ENCODE measurements at regions not wholly inside any gene's neighbourhood (a gene's known extent, or its start where the extent isn't known, plus 50 kb on each side); places are given as distances from the start of the nearest gene placed in this dataset.

DNA sequence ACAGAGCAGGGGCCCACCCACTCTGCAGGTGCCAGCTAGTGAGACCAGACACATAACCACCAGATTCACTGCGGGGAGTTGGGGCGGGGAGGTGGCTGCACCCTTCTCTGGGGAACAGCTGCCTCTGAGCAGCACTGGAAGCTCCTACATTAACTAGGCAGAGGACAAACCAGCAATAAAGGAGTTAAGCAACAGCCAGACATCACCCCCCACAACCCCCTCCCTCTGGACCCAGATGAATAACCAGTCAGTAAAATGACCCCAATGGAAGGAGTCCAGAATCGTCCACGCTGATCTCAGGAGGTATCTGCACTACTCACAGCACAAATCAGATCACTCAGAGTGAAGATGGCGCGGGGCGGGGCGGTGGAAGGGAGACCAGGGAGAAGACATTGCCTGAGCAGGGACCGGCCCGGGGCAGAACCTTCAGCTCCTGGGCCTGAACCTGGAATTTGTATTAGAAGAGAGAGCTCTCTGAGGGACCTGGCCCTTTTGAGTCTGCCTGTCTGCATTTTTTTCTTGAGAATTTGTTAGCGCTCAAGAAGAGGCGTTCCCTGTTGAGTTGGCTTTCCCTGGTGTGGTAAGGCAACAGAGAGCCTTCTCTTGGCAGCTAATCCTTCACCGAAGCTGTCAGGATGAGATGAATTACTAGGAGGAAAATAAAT, 125.5 kb upstream of the NCAM1 start:
- no peak for DNase-seq

DNA sequence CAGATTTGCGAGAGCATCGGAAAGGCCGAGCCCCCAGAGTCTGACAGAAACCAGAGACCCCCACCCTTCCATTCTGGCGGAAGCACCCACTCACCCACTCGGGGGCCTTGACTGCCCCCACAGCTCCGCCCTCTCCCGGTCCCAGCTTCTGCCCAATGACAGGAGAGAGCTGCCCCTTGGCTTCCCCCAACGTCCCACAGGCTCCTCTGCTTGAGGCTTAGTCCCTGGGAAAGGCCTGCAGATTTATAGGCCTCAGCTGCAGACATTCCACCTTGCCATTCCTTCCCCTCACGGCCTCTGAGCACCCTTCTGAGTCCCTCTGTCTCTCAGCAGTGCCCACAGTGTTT, 125.0 kb upstream of the NCAM1 start:
- no peak for DNase-seq

DNA sequence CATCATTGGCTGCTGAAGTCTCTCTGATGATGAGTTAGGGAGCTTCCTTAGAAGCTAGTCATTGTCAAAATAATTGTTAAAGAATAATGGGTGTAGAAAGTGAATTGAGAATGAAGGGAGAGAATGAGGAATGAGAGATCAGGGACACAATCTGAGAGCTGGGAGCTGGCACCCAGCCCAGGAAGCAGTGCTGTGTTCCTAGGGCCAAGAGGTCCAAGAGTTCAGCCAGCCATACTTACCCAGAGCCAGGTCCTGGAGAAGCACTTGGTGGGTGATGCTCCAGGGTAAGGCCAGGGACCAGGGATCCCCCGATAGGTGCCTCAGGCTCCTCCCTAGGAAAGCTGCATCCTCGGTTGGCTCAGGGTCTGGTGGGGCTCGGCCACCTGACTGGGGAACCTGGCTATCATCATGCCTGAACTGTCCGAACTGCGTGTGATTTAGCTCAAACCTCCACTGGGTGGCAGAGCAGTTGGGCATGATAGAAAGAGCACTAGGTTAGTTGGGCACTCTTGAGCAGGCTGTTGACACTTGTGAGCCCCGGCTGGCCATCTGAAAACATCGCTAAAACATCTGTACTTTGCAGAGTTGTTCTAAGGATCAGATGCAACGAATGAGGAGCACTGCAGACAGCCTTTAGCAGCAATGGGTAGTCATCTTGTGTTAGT, 123.9 kb upstream of the NCAM1 start:
- no peak for DNase-seq

DNA sequence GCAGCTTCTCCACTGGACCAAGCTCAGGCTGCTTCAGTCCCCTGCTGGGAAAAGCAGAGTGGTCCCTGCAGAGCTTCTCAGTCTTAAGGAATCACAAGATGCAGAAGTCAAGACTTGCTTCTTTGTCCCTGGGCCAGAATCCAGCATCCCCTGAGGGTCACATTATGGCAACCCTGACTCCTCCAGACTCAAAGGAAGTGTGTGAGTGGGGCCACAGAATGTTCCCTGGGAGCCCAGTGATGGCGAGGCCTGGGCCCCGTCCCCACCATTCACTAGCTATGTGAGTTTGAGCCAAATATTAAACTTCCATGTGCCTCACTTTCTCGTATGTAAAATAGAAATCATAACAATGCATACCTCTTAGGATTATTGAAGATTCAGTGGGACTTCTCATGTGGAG, 122.2 kb upstream of the NCAM1 start:
- no peak for DNase-seq

DNA sequence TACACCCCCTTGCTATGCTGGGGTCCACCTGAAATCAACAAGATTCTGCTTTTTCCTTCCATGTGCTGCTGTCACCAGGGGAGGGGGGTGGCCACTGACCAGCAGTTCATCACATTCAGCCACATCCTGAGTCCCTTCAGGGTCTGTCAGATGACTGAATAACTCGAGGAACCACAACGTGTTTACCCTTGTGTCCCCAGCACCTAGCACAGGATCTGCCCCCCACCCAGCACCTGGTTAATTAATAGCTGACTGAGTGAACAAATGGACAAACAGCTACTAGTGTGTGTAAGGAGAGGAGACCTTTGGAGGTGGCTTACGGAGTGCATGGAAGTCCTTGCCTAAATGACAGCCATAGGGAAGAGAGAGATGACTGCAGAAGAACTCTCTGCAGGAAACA, 119.5 kb upstream of the NCAM1 start:
- DNase-seq: no peak

DNA sequence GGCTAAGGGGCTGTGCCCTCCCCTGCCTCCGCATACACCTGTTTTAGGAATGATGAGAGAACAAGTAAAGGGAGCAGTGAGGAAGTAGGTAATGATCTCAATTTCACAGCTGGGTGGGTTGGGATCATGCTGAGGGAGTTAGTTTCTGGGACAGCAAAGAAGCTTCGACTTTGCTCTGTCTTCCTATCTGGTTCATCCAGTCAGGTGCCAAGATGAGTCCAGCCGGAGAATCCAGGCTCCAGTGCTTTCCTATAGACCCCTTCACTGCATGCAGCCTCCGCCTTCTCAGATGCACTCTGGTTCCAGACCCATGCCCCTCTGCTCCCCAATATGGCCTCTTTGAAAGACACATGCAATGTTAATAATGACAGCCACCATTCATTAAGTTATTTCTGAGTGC, 119.1 kb upstream of the NCAM1 start:
- DNase-seq: no peak

DNA sequence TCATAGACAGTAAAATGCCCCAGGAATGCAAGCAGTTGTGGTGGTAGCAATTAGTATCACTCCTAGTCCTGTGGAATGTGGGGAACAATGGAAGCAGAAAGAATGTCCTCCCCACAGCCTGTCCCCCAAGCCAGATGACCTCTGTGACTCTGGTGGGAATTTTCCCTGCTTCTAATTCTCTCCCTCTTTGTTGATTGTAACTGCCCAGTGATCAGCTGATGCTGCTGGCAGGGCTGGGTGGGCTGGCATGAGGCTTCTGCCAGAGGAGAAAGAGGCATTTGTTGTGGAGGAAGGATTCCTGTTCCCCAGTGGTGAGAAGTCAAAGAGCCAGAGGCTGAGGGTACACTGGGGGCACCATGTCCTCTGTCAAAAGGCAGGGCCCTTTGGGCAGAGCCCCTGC, 116.7 kb upstream of the NCAM1 start:
- no peak for DNase-seq

DNA sequence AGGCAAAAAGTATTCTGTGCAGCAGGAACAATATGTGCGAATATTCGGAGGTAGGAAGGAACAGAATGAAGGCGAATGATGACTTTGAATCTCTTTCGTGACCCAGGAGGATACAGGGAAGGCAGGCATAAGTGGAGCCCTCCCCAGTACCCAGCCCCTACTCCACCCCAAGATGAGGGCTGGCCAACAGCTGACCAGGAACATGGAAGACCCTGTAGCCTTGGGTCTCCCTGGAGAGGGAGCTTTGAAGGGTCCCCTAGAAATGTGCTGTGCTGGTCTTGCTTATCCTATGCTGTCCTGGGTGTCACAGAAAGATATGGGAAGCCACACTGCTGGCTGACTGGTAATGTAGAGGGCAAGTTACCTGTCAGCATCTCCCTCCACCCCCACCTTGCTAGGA, 113.7 kb upstream of the NCAM1 start:
- DNase-seq: no peak

DNA sequence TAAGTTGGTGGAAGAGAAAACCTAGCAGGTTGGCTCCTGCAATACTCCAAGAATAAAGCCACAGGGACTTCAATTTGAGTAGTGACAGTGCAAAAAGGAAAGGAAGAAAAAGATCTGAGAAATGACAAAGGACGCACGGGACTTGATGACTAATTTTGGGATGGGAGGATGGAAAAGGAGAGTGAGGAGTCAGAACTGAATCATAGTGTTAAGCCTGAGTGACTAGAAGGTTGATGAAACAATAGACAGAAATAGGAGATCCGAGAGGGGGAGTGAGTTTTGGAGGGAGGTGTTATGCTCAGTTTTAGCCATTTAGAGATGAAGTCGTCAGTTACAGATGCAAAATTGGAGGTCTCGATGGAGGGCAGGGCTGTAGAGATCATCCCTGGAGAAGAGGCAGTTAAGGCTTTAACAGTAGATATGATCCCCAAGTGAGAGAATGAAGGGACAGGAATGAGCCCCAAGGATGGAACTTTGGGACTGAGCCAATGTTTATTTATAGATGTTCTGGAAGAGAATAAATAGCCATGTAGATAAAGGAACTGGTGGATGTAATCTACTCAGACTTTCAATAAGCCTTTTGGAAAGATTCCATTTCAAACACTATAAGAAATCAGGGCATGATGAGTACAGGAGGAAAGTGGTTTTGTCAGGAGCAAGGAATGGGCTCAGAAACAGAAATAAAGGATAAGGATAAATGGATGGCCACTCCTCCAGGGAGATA, 108.9 kb upstream of the NCAM1 start:
- DNase-seq: no peak

DNA sequence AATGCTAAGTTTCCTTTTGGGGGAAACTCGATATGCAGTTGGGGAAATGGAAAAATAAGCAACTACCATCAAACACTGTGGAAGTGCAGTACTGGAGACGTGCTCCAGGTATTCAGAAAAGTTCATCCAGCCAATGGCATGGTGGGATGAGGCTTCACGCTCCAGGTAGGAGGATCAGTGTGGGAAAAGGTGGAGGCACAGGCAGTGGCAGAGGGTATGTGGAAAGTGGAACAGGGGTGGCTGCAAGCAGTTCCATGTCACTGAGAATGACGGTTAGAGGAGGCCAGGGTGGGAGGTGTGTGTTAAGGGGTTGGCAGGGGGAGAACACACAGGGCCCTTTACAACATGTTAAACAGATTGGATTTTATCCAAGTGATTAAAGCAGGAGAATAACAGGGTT, 105.1 kb upstream of the NCAM1 start:
- DNase-seq: no peak

DNA sequence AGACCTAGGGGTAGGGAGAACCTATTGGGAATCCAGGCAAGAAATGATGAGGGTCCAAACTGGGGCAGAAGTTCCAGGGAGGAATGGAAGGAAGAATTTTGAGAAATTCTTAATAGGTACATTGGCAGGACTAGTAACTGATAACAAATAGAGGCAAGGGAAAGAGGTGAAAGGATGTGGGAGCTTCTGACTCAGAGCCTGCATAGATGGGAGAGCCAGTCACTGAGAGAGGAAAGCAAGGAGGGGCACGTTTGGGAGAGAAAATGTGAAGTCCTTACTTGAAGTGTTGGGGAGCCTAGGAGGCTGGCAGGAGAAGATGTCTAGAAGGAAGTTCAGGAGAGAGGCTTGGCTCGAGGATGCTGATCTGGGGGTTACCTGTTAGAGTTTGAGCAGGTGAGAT, 104.6 kb upstream of the NCAM1 start:
- DNase-seq: no peak

DNA sequence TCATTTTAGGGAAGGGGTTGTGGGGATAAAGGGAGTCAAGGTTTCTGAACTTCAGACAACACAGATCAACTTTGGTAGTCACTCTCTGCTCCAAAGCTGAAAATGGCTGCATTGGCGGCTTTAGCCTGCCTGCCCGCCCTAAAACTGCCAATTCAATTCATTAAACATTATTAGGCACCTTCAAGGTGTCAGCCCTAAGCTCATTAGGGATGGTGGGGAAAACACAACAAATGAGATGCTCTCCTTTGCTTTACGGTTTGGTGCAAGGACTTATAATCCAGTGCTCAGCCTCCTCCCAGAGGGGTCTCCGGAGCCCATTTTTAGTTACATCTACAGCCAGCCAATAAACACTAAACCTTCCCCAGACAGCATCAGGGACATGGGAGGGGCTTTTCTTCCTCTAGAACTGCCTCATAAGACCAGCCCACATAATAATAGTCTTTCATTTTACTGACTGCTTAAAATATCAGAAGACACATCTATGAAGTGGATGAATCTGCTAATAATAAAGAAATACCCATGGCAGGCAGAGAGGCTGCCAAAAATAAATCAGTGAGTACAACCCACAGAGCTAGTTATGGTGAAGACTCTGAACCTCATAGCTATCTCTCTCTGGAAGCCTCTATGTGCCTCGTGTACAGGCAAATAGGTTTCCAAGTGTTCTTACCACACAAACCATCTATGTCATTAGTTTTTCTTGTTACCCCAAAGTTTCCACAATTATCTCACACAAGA, 102.8 kb upstream of the NCAM1 start:
- DNase-seq: no peak

DNA sequence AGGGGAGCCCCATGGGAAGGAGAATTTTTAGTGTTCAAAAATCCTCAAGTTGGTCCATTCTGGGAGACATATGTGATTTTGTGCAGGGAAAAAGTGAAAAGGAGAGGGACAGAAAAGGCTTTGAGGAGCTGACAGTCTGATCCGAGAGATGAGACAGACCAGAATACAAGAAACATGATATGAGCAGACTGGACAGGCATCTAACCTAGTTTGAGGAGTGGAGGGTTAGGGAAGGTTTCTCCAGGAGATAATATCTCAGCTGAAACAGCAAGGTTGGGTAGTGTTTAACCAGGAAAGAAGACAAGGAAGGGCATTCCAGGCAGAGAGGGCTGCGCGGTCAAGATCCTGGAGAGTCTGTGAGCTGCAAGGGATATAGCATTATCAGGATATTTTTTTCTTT, 101.4 kb upstream of the NCAM1 start:
- DNase-seq: no peak

DNA sequence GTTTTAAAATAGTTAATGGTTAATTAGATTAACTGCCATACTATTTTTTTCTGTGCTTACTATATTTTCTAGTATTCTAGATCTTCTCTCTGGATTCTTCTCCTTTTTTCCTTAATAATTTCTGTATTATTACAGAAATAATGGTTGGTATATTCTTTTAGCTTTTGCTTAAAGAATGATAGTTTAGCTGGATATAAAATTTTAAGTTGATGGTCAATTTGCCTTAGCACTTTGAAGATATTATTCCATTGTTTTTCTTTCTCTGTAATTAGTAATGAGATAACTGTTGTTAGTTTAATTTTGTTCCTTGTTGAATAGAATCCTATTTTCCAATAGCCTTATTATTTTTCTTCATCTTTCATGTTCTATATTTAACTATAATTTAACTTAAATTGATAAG, 99.9 kb upstream of the NCAM1 start:
- no peak for DNase-seq

DNA sequence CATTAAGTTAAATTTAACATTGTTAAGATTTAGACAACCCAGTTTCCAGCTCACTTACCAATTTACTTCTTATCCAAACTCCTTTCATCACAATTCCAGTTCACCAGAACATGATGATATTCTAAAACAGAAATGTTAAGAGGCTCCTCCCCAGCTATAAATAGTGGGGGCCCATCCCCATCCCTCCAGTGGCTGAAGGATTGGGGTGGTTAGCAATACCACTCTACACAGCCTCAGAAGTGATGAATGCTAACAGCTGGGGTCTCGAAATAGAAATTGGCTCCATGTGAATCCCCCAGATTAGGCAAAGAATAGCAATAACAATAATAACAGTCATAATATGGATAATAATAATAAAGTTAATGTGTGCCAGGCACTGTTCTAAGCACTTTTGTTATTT, 97.9 kb upstream of the NCAM1 start:
- no peak for DNase-seq

DNA sequence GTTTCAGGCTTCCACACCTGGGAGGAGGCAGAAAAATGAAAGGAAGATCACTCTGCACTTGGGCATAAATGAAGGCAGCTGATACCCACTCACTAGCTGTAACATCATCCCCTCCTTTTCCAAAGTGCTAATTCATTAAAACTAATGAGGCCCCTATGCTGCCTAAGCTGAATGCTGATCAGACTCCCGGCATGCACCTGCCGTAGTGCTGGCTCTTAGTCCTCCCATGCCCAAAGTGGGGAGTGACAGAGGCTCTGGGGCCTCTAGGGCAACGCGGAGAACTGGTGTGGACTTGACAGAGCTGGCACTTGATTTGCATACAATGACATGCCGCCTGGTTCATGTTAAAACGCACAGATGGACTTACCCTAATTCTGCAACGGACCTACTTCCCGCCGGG, 96.5 kb upstream of the NCAM1 start:
- DNase-seq: no peak

DNA sequence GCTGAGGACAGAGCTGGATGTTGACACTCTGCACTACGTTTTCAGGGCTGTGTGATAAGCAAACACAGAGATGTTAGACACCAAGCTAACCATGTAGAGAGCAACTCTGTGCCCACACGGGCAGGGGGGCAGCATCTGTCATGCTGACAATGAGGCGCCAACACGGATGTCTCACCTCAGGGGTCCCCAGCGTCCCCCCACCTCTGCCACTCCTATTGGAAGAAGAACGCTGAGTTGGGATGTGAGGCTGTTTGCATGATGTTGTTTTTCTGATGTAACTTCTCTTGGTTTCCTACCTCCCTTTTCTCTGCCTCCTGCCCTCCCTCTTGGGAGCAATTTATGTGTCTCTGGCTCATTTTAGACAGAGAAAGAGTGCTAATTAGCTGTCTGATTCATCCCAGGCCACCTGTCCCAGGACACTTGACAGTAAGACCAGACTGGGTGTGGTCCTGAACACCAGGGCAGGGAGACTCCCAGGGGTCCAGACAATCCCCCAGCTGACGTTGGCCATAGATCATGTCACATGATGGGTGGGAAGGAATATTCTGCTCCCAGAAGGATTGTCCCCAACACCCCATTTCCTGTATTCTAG, 89.2 kb upstream of the NCAM1 start:
- DNase-seq: no peak

DNA sequence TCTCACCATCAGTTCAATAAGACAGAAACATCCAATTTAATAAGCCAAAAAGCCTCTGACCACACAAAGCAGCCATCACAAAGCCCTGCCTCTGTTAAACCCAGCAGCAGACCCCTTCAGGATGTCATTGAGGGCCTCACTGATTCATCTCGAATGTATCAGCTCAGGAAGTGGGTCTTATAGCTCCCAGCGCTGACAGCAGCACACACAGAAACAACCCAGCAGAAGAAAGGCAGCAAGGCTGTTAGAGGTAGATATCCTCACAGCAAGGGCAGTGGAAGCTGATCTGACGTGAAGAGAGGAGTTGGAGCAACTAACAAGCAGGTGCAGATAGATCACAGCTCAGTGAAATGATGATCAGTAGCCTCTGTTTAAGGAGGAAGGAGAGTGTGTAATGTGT, 86.2 kb upstream of the NCAM1 start:
- no peak for DNase-seq

DNA sequence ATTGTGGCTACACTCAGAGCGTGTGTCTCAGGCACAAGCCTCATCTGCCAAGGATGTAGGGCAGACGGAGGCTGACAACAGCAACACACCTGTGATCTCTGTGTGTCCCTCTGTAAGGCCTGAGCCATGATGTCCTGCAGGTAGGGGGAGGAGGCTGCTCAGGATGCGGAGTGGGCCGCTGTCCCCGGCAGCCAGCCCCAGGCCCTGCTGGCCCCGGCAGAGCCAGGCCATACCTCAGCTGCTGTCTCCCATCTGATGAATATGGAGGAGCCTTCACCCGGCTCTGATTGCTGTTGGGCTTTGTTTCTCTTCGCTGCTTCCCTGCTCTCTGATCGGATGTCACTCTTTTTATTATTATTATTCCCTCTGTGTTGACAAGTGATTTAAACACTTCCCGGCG, 83.6 kb upstream of the NCAM1 start:
- DNase-seq: no peak

DNA sequence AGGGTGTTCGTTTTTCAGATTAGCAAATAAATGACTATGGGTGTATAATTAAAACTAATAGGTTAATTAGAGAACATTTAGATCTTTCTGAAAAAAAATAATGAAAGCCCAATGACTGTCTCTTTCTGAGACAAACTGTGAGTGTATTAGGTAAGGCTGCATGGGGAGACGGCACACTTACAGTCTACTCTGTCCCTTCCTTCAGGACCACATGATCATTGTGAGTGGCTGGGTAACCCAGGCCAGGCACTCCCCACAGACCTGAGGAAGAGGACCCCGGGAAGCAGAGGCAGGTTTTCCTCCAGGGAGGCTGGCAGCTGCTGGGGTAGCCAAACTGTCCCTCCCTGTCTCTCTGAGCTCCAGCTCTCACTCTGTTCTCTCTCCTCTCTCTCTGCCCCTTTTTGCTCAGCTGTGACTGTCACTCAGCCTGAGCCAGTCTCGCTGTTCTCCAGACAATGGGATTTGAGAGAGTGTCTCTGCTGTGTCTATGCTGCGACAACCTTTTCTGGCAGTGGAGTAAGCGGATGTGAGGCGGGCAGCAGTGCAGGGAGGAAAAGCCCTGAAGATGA, 83.1 kb upstream of the NCAM1 start:
- peak; percentile 77 for DNase-seq

DNA sequence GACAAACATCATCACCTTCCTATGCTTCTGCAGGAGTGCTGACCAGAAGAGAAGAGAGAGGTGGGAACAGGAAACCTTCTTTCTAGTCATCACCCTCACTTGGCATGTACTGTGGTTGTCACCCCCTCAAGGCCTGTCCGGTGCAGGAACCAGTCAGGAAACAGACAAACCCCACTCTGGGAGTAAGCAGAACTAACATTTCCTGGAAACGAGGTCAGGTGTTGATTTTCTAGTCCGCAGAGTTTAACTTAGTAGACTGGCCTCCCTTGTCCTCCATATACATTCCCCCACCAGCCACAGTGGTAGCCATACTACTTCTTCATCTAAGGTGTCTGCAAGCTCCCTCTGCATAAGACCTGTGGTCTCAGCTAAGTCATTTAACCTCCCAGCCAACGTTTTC, 80.7 kb upstream of the NCAM1 start:
- no peak for DNase-seq

DNA sequence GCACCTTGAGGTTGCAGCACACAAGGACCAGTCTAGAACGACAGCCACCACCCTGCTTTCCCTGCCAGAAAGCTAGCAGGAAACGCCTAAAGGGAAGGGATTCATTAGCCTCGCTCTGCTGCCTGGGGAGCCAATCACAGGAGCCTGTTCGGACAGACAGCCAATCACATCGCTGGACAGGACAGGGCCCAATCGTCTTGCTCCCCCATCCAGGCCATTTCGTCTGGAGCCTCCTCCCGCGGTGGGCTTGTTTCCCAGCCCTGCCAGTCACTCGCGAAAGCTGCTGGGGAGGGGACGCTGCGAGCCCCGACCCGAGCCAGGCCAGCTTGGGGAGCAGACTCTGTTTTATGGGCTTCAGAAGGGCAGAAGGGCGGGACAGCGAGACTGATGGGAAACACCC, 79.8 kb upstream of the NCAM1 start:
- peak; percentile 89 for DNase-seq

Measured in right hindlimb (tissue), 1 donor.